Inferior parietal cortex (tissue), 1 donor: ENCODE measurements at regions not wholly inside any gene's neighbourhood (a gene's known extent, or its start where the extent isn't known, plus 50 kb on each side); places are given as distances from the start of the nearest gene placed in this dataset.
"Not testable (repeated sequence)": the region's sequence is repeated elsewhere in the genome, so short reads cannot be mapped to it uniquely, and the experiment has no call there.

ENCODE experiments used
- DNase-seq: peaks from one replicate; pipeline ENCODE4 v3.0.0-alpha.2; 2016; ENCODE audit errors: extremely low spot score

GRCh38 chrY:3491423-3491822, 87.4 kb upstream of the TGIF2LY start:
- DNase-seq, result not testable (repeated sequence)

- DNase-seq, result not testable (repeated sequence)
These were observed 84.3 kb upstream of the TGIF2LY start for GRCh38 chrY:3494539-3494938.

- DNase-seq, result peak; percentile 1
These were observed 51.8 kb upstream of the TGIF2LY start for GRCh38 chrY:3527040-3527439.
